ENCODE measurements at regions not wholly inside any gene's neighbourhood (a gene's known extent, or its start where the extent isn't known, plus 50 kb on each side); places are given as distances from the start of the nearest gene placed in this dataset.

- ChIA-PET CTCF (interaction anchor here (0.5 to 1.8 kb wide), 10 partner anchors 10 to 1329 kb away, joined by 3 to 13 read pairs (median 3); partner anchors contain the start of gene LCTL), POLR2A (no interaction called here)
- TF ChIP-seq CTCF (IDR thresholded peaks at IDR 0.05): peak; percentile 95
- no peaks in the 10 kb centered on the region for H3K36me3 Mint-ChIP-seq (ENCODE audit: low read depth)
- H3K4me3 Mint-ChIP-seq: no peak overlapping the region
- DNase-seq: peak; percentile 52 to 85 (median 65)
- H3K27ac ChIP-seq (ENCODE audit: low read depth in 1 of 2, low read length in 2 of 2): no peak overlapping the region
- no peaks in the 10 kb centered on the region for H3K9me3 ChIP-seq (ENCODE audit: control insufficient read depth in 1 of 2, insufficient read depth in 1 of 2, low read length in 2 of 2)
- no peaks in the 10 kb centered on the region for H3K9me3 Mint-ChIP-seq
- peak; percentile 98 for ATAC-seq (ENCODE audit: poor library complexity)
- H3K4me3 ChIP-seq (ENCODE audit: low read length): no peak overlapping the region
- peaks cover 0 to 3% of the 10 kb centered on the region in 2 experiments for H3K27me3 ChIP-seq (ENCODE audit: control insufficient read depth in 1 of 2, insufficient read depth in 2 of 2, low read length in 2 of 2)
- H3K27ac Mint-ChIP-seq: no peak overlapping the region
- peaks cover 8% of the 10 kb centered on the region for H3K4me1 ChIP-seq (ENCODE audit: insufficient read depth, low read length)
- H3K36me3 ChIP-seq (ENCODE audit: insufficient read depth, low read length): no peaks in the 10 kb centered on the region
- peaks cover 16% of the 10 kb centered on the region for H3K27me3 Mint-ChIP-seq
- intact Hi-C loops (cut with DNase I, micrococcal nuclease): loop anchor here (1.0 to 5.0 kb wide), 3 partner anchors 234 to 248 kb away; no protein-coding TSS in a partner anchor
- H3K4me1 Mint-ChIP-seq (ENCODE audit: low read depth): peaks cover 12% of the 10 kb centered on the region
Measured at GRCh38 chr15:66851311-66852063, 149.5 kb downstream of the SMAD6 start.

- no peaks in the 10 kb centered on the region for H3K36me3 ChIP-seq (ENCODE audit: insufficient read depth, low read length)
- TF ChIP-seq CTCF (IDR thresholded peaks at IDR 0.05): no peak
- ATAC-seq (ENCODE audit: poor library complexity): no peak
- peaks cover 0 to 3% of the 10 kb centered on the region in 2 experiments for H3K27me3 ChIP-seq (ENCODE audit: control insufficient read depth in 1 of 2, insufficient read depth in 2 of 2, low read length in 2 of 2)
- H3K27ac ChIP-seq (ENCODE audit: low read depth in 1 of 2, low read length in 2 of 2): no peak overlapping the region
- DNase-seq: no peak
- H3K9me3 ChIP-seq (ENCODE audit: control insufficient read depth in 1 of 2, insufficient read depth in 1 of 2, low read length in 2 of 2): no peaks in the 10 kb centered on the region
- intact Hi-C loops (cut with DNase I, micrococcal nuclease): loop anchor here in 1 of 2 experiments (5.0 kb wide), 1 partner anchor 235 kb away; no protein-coding TSS in a partner anchor
- ChIA-PET CTCF (interaction anchor here (1.1 to 1.8 kb wide), 3 partner anchors 18 to 249 kb away, joined by 3 to 13 read pairs (median 3); no protein-coding TSS in a partner anchor), POLR2A (no interaction called here)
- H3K9me3 Mint-ChIP-seq: no peaks in the 10 kb centered on the region
- H3K27ac Mint-ChIP-seq: no peak overlapping the region
- no peak overlapping the region for H3K4me3 ChIP-seq (ENCODE audit: low read length)
- peaks cover 12% of the 10 kb centered on the region for H3K27me3 Mint-ChIP-seq
- no peak overlapping the region for H3K4me3 Mint-ChIP-seq
- H3K4me1 Mint-ChIP-seq (ENCODE audit: low read depth): peaks cover 12% of the 10 kb centered on the region
- H3K36me3 Mint-ChIP-seq (ENCODE audit: low read depth): no peaks in the 10 kb centered on the region
- peaks cover 8% of the 10 kb centered on the region for H3K4me1 ChIP-seq (ENCODE audit: insufficient read depth, low read length)
Measured at GRCh38 chr15:66852064-66852905, 150.2 kb downstream of the SMAD6 start.
